GM21786 (cell line): ENCODE measurements at regions not wholly inside any gene's neighbourhood (a gene's known extent, or its start where the extent isn't known, plus 50 kb on each side); places are given as distances from the start of the nearest gene placed in this dataset.

Source experiments
- ATAC-seq: cut with Tn5 transposase; IDR thresholded peaks from one replicate; pipeline ENCODE4 v1.9.1; 2021; ENCODE audit not compliant: unreplicated experiment

GRCh38 chr17:73947966-73948355, 255.5 kb upstream of the RPL38 start:
- no peak for ATAC-seq

- no peak for ATAC-seq
Measured at GRCh38 chr17:73949903-73950592, 253.4 kb upstream of the RPL38 start.

- ATAC-seq = no peak
Measured at GRCh38 chr17:73950593-73950914, 252.9 kb upstream of the RPL38 start.

- ATAC-seq = no peak
Measured at GRCh38 chr17:73952082-73952479, 251.4 kb upstream of the RPL38 start.

GRCh38 chr17:73952480-73953205, 250.8 kb upstream of the RPL38 start:
- ATAC-seq = no peak

- ATAC-seq = no peak
Measured at GRCh38 chr17:73953206-73954033, 250.1 kb upstream of the RPL38 start.

- ATAC-seq = no peak
Measured at GRCh38 chr17:73954951-73955350, 248.5 kb upstream of the RPL38 start.

GRCh38 chr17:73955616-73956015, 247.9 kb upstream of the RPL38 start:
- no peak for ATAC-seq

GRCh38 chr17:73956169-73956568, 247.3 kb upstream of the RPL38 start:
- ATAC-seq = no peak

- no peak for ATAC-seq
Measured at GRCh38 chr17:73956595-73957465, 246.6 kb upstream of the RPL38 start.

- no peak for ATAC-seq
Measured at GRCh38 chr17:73957564-73957963, 245.9 kb upstream of the RPL38 start.

- ATAC-seq = no peak
Measured at GRCh38 chr17:73958453-73958852, 245.0 kb upstream of the RPL38 start.

GRCh38 chr17:73960469-73960868, 243.0 kb upstream of the RPL38 start:
- ATAC-seq = no peak

- ATAC-seq = no peak
Measured at GRCh38 chr17:73962308-73962707, 241.2 kb upstream of the RPL38 start.

GRCh38 chr17:73968680-73969079, 234.8 kb upstream of the RPL38 start:
- ATAC-seq = no peak

GRCh38 chr17:73969956-73970355, 233.5 kb upstream of the RPL38 start:
- ATAC-seq = no peak

GRCh38 chr17:73971127-73971526, 232.4 kb upstream of the RPL38 start:
- ATAC-seq = no peak

GRCh38 chr17:73972056-73972455, 231.4 kb upstream of the RPL38 start:
- ATAC-seq = no peak

- ATAC-seq = no peak
Measured at GRCh38 chr17:73972901-73973300, 230.6 kb upstream of the RPL38 start.

- no peak for ATAC-seq
Measured at GRCh38 chr17:73973586-73974409, 229.7 kb upstream of the RPL38 start.
